ENCODE measurements at regions not wholly inside any gene's neighbourhood (a gene's known extent, or its start where the extent isn't known, plus 50 kb on each side); places are given as distances from the start of the nearest gene placed in this dataset.

GRCh38 chr11:35079611-35080010 lies 59.4 kb upstream of the CD44 start:
- TF ChIP-seq EZH2 (IDR thresholded peaks at IDR 0.05; ENCODE audit: low read depth, unreplicated experiment) (no peak), REST (IDR thresholded peaks at IDR 0.05; ENCODE audit: unreplicated experiment) (no peak), JUNB (IDR thresholded peaks at IDR 0.05; ENCODE audit: unreplicated experiment) (no peak), EZH2phosphoT487 (IDR thresholded peaks at IDR 0.05; ENCODE audit: unreplicated experiment) (no peak), CTCF (conservative IDR thresholded peaks at IDR 0.05; ENCODE audit: low read depth in 2 of 2) (no peak), NANOG (IDR thresholded peaks at IDR 0.05; ENCODE audit: borderline replicate concordance) (no peak), POLR2AphosphoS5 (IDR thresholded peaks at IDR 0.05; ENCODE audit: low read depth) (no peak)

Measured in GM23338 (cell line).